Small intestine (tissue), 7 donors: ENCODE measurements at regions not wholly inside any gene's neighbourhood (a gene's known extent, or its start where the extent isn't known, plus 50 kb on each side); places are given as distances from the start of the nearest gene placed in this dataset.
"Not testable (repeated sequence)": the region's sequence is repeated elsewhere in the genome, so short reads cannot be mapped to it uniquely, and the experiment has no call there.

Experiments
- DNase-seq, 2 donors: peaks; one replicate each; pipeline versions ENCODE4 v3.0.0 to v3.0.0-alpha.2; 2013
- FAIRE-seq: peaks from 2 replicates; lab custom pipeline; 2012; peaks lifted over from hg19 to GRCh38; lab: Jason Lieb, UNC
- H3K27ac ChIP-seq, 3 donors: one replicate each; pipeline ENCODE4 v1.5.1; 2013; ENCODE audit warnings: low read length in 2 of 3, mild to moderate bottlenecking in 2 of 3, control low read depth in 1 of 3, inconsistent platforms in 1 of 3, low read depth in 1 of 3, moderate library complexity in 1 of 3
- H3K27me3 ChIP-seq, 3 donors: one replicate each; pipeline ENCODE4 v1.6.1; 2013; ENCODE audit warnings: low read length in 3 of 3, inconsistent platforms in 1 of 3; ENCODE audit not compliant: control insufficient read depth in 3 of 3, insufficient read depth in 3 of 3
- H3K36me3 ChIP-seq, 3 donors: one replicate each; pipeline ENCODE4 v1.6.1; 2013; ENCODE audit warnings: low read length in 3 of 3, inconsistent platforms in 1 of 3, low read depth in 1 of 3, mild to moderate bottlenecking in 1 of 3, moderate library complexity in 1 of 3; ENCODE audit not compliant: control insufficient read depth in 3 of 3, insufficient read depth in 2 of 3
- H3K4me1 ChIP-seq, 3 donors: one replicate each; pipeline ENCODE4 v1.6.1; 2013; ENCODE audit warnings: low read length in 2 of 3, inconsistent platforms in 1 of 3, low read depth in 1 of 3, mild to moderate bottlenecking in 1 of 3, moderate library complexity in 1 of 3; ENCODE audit not compliant: control insufficient read depth in 3 of 3, insufficient read depth in 2 of 3
- H3K4me3 ChIP-seq, 3 donors: one replicate each; pipeline ENCODE4 v1.5.1; 2013; ENCODE audit warnings: low read length in 3 of 3, control low read depth in 1 of 3, inconsistent platforms in 1 of 3, low read depth in 1 of 3, mild to moderate bottlenecking in 1 of 3, moderate library complexity in 1 of 3
- H3K9me3 ChIP-seq, 2 donors: one replicate each; pipeline ENCODE4 v1.6.1; 2013; ENCODE audit warnings: low read depth in 1 of 2, low read length in 1 of 2; ENCODE audit not compliant: control insufficient read depth in 2 of 2, insufficient read depth in 1 of 2
- WGBS, 3 donors: extraction: QIAGEN DNeasy Blood & Tissue Kit; methylation state at CpG; one replicate each; pipeline ENCODE4 v1.1.7; 2013; 5-methylcytosine and 5-hydroxymethylcytosine counted together
- donor health status: healthy with polysubstance abuse.
- donor health status: control.
- donor health status: control.
- donor health status: Bipolar disorder and iron deficiency.
- donor health status: healthy.

DNA sequence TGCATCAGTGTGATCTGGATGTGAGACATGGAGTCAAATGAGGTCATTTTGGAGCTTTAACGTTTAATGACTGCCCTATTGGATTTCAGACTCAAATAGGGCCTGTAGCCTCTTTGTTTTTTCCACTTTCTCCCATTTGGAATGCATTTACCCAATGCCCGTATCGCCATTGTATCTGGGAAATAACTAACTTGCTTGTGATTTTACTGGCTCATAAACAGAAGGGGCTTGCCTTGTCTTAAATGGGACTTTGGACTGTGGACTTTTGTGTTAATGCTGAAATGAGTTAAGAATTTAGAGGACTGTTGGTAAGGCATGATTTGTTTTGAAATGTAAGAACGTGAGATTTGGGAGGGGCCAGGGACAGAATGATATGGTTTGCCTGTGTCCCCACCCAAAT lies 494.6 kb downstream of the CHSY3 start:
- Histone ChIP-seq H3K4me1 (no peaks in the 10 kb centered on the region), H3K9me3 (peaks cover 0 to 8% of the 10 kb centered on the region in 2 donors), H3K27ac (no peak overlapping the region), H3K27me3 (no peaks in the 10 kb centered on the region), H3K36me3 (no peaks in the 10 kb centered on the region), H3K4me3 (no peak overlapping the region)
- FAIRE-seq, result no peak
- WGBS, 3 donors, result 29 to 67% (median 45%) methylated on average over 4 of the region's 4 CpGs
- DNase-seq, result peak in 1 of 2 donors; percentile 32

GRCh38 chr5:130397727-130398126 lies 493.5 kb downstream of the CHSY3 start:
- H3K4me1 ChIP-seq, H3K9me3 ChIP-seq, H3K27ac ChIP-seq, FAIRE-seq, H3K4me3 ChIP-seq, H3K27me3 ChIP-seq, H3K36me3 ChIP-seq: not testable (repeated sequence)
- WGBS, 3 donors, result 38 to 65% (median 52%) methylated on average over 1 of the region's 1 CpG
- peak in 1 of 2 donors; percentile 3 for DNase-seq

GRCh38 chr5:130397132-130397531 lies 492.9 kb downstream of the CHSY3 start:
- WGBS, 3 donors, result 81 to 87% (median 84%) methylated on average over 2 of the region's 2 CpGs

GRCh38 chr5:130391727-130392264 lies 487.5 kb downstream of the CHSY3 start:
- FAIRE-seq, DNase-seq, H3K4me3 ChIP-seq, H3K27ac ChIP-seq, H3K27me3 ChIP-seq, H3K9me3 ChIP-seq, H3K36me3 ChIP-seq, H3K4me1 ChIP-seq: not testable (repeated sequence)
- WGBS, 3 donors, result 14 to 49% (median 27%) methylated on average over 3 of the region's 3 CpGs

More at GRCh38 chr5:130397132-130397531, 492.9 kb downstream of the CHSY3 start:
- no peaks in the 10 kb centered on the region for H3K27me3 ChIP-seq
- no peak overlapping the region for H3K4me3 ChIP-seq
- H3K36me3 ChIP-seq, result no peaks in the 10 kb centered on the region
- H3K9me3 ChIP-seq, result peaks cover 0 to 8% of the 10 kb centered on the region in 2 donors
- FAIRE-seq, result no peak
- no peak for DNase-seq
- no peaks in the 10 kb centered on the region for H3K4me1 ChIP-seq
- H3K27ac ChIP-seq, result no peak overlapping the region

GRCh38 chr5:130386155-130386554 lies 481.9 kb downstream of the CHSY3 start:
- Histone ChIP-seq H3K27ac (no peak overlapping the region), H3K4me3 (no peak overlapping the region), H3K36me3 (no peaks in the 10 kb centered on the region), H3K27me3 (no peaks in the 10 kb centered on the region), H3K4me1 (no peaks in the 10 kb centered on the region), H3K9me3 (no peaks in the 10 kb centered on the region)
- FAIRE-seq (no peak), DNase-seq (no peak)
- WGBS, 3 donors, result 40 to 57% (median 56%) methylated on average over 1 of the region's 1 CpG

GRCh38 chr5:130385656-130386055 lies 481.4 kb downstream of the CHSY3 start:
- H3K36me3 ChIP-seq, result no peaks in the 10 kb centered on the region
- H3K9me3 ChIP-seq, result no peaks in the 10 kb centered on the region
- H3K27me3 ChIP-seq, result no peaks in the 10 kb centered on the region
- DNase-seq, result no peak
- no peaks in the 10 kb centered on the region for H3K4me1 ChIP-seq
- H3K27ac ChIP-seq, result no peak overlapping the region
- FAIRE-seq, result no peak
- 53 to 63% (median 55%) methylated on average over 2 of the region's 2 CpGs for WGBS, 3 donors
- H3K4me3 ChIP-seq, result no peak overlapping the region

GRCh38 chr5:130365956-130366355 lies 461.7 kb downstream of the CHSY3 start:
- FAIRE-seq, result no peak
- H3K27me3 ChIP-seq, result no peaks in the 10 kb centered on the region
- 51 to 63% (median 57%) methylated on average over 2 of the region's 2 CpGs for WGBS, 3 donors
- H3K4me3 ChIP-seq, result no peak overlapping the region
- DNase-seq, result no peak
- no peaks in the 10 kb centered on the region for H3K36me3 ChIP-seq
- no peaks in the 10 kb centered on the region for H3K4me1 ChIP-seq
- H3K27ac ChIP-seq, result no peak overlapping the region
- no peaks in the 10 kb centered on the region for H3K9me3 ChIP-seq

DNA sequence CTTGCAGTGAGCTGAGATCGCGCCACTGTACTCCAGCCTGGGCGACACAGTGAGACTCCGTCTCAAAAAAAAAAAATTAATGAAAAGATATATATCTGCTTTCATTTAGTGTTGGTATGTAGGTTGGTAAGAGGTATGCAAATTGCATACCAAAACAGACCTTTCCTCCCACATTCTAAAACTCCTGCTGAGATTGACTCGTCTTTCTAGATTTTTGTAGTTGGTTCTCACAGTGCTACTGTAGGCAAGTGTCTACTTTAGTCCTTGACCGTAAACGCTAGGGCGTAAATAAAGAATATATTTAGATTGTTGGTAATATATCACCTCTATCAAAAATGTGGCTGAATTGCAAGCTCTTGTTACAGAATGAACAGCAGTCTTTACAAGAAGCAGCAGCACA lies 445.9 kb downstream of the CHSY3 start:
- 90 to 95% (median 94%) methylated on average over 8 of the region's 8 CpGs for WGBS, 3 donors
- Histone ChIP-seq H3K27ac (no peak overlapping the region), H3K4me3 (no peak overlapping the region), H3K9me3 (no peaks in the 10 kb centered on the region), H3K27me3 (no peaks in the 10 kb centered on the region), H3K4me1 (no peaks in the 10 kb centered on the region), H3K36me3 (no peaks in the 10 kb centered on the region)
- FAIRE-seq (no peak), DNase-seq (no peak)
